ENCODE measurements at regions not wholly inside any gene's neighbourhood (a gene's known extent, or its start where the extent isn't known, plus 50 kb on each side); places are given as distances from the start of the nearest gene placed in this dataset.

- no peak overlapping the region for H3K27ac ChIP-seq (ENCODE audit: low read depth, low read length)
- no peaks in the 10 kb centered on the region for H3K36me3 ChIP-seq (ENCODE audit: control insufficient read depth, insufficient read depth, low read length)
- no peaks in the 10 kb centered on the region for H3K27me3 ChIP-seq (ENCODE audit: control insufficient read depth, insufficient read depth, low read length)
- H3K4me1 ChIP-seq (ENCODE audit: control insufficient read depth, insufficient read depth, low read length), result peaks cover 22% of the 10 kb centered on the region
- H3K9me3 ChIP-seq (ENCODE audit: control insufficient read depth, insufficient read depth, low read length), result no peaks in the 10 kb centered on the region
- no peak overlapping the region; the same call in 1 of the 2 replicates for H3K9ac ChIP-seq (ENCODE audit: low read depth, low read length)
- no peak overlapping the region for H3K4me3 ChIP-seq (ENCODE audit: low read depth, low read length)
Measured at GRCh38 chr17:68792873-68793272, 162.3 kb downstream of the ABCA8 start.

GRCh38 chr17:68792042-68792685 lies 163.0 kb downstream of the ABCA8 start:
- Histone ChIP-seq H3K4me3 (ENCODE audit: low read depth, low read length) (no peak overlapping the region), H3K36me3 (ENCODE audit: control insufficient read depth, insufficient read depth, low read length) (no peaks in the 10 kb centered on the region), H3K9ac (ENCODE audit: low read depth, low read length) (no peak overlapping the region), H3K27me3 (ENCODE audit: control insufficient read depth, insufficient read depth, low read length) (no peaks in the 10 kb centered on the region), H3K4me1 (ENCODE audit: control insufficient read depth, insufficient read depth, low read length) (peaks cover 22% of the 10 kb centered on the region), H3K27ac (ENCODE audit: low read depth, low read length) (no peak overlapping the region), H3K9me3 (ENCODE audit: control insufficient read depth, insufficient read depth, low read length) (no peaks in the 10 kb centered on the region)

GRCh38 chr17:68790931-68791330 lies 164.3 kb downstream of the ABCA8 start:
- no peaks in the 10 kb centered on the region for H3K36me3 ChIP-seq (ENCODE audit: control insufficient read depth, insufficient read depth, low read length)
- no peaks in the 10 kb centered on the region for H3K9me3 ChIP-seq (ENCODE audit: control insufficient read depth, insufficient read depth, low read length)
- no peak overlapping the region for H3K4me3 ChIP-seq (ENCODE audit: low read depth, low read length)
- no peak overlapping the region for H3K9ac ChIP-seq (ENCODE audit: low read depth, low read length)
- peaks cover 22% of the 10 kb centered on the region for H3K4me1 ChIP-seq (ENCODE audit: control insufficient read depth, insufficient read depth, low read length)
- H3K27ac ChIP-seq (ENCODE audit: low read depth, low read length), result no peak overlapping the region
- H3K27me3 ChIP-seq (ENCODE audit: control insufficient read depth, insufficient read depth, low read length), result no peaks in the 10 kb centered on the region

- no peaks in the 10 kb centered on the region for H3K36me3 ChIP-seq (ENCODE audit: control insufficient read depth, insufficient read depth, low read length)
- H3K9me3 ChIP-seq (ENCODE audit: control insufficient read depth, insufficient read depth, low read length), result no peaks in the 10 kb centered on the region
- H3K27ac ChIP-seq (ENCODE audit: low read depth, low read length), result no peak overlapping the region
- no peak overlapping the region for H3K9ac ChIP-seq (ENCODE audit: low read depth, low read length)
- H3K27me3 ChIP-seq (ENCODE audit: control insufficient read depth, insufficient read depth, low read length), result no peaks in the 10 kb centered on the region
- no peak overlapping the region for H3K4me3 ChIP-seq (ENCODE audit: low read depth, low read length)
- peaks cover 22% of the 10 kb centered on the region for H3K4me1 ChIP-seq (ENCODE audit: control insufficient read depth, insufficient read depth, low read length)
Measured at GRCh38 chr17:68790492-68790891, 164.7 kb downstream of the ABCA8 start.

GRCh38 chr17:68789203-68789962 lies 165.8 kb downstream of the ABCA8 start:
- H3K4me3 ChIP-seq (ENCODE audit: low read depth, low read length), result no peak overlapping the region
- H3K4me1 ChIP-seq (ENCODE audit: control insufficient read depth, insufficient read depth, low read length), result peaks cover 16% of the 10 kb centered on the region
- no peak overlapping the region for H3K27ac ChIP-seq (ENCODE audit: low read depth, low read length)
- H3K9ac ChIP-seq (ENCODE audit: low read depth, low read length), result no peak overlapping the region
- no peaks in the 10 kb centered on the region for H3K27me3 ChIP-seq (ENCODE audit: control insufficient read depth, insufficient read depth, low read length)
- H3K36me3 ChIP-seq (ENCODE audit: control insufficient read depth, insufficient read depth, low read length), result no peaks in the 10 kb centered on the region
- no peaks in the 10 kb centered on the region for H3K9me3 ChIP-seq (ENCODE audit: control insufficient read depth, insufficient read depth, low read length)

- H3K4me3 ChIP-seq (ENCODE audit: low read depth, low read length), result no peak overlapping the region
- no peaks in the 10 kb centered on the region for H3K4me1 ChIP-seq (ENCODE audit: control insufficient read depth, insufficient read depth, low read length)
- H3K9ac ChIP-seq (ENCODE audit: low read depth, low read length), result no peak overlapping the region
- no peaks in the 10 kb centered on the region for H3K9me3 ChIP-seq (ENCODE audit: control insufficient read depth, insufficient read depth, low read length)
- no peak overlapping the region for H3K27ac ChIP-seq (ENCODE audit: low read depth, low read length)
- H3K36me3 ChIP-seq (ENCODE audit: control insufficient read depth, insufficient read depth, low read length), result no peaks in the 10 kb centered on the region
- H3K27me3 ChIP-seq (ENCODE audit: control insufficient read depth, insufficient read depth, low read length), result no peaks in the 10 kb centered on the region
Measured at GRCh38 chr17:68785565-68786486, 169.4 kb downstream of the ABCA8 start.

- H3K9ac ChIP-seq (ENCODE audit: low read depth, low read length), result no peak overlapping the region
- H3K4me3 ChIP-seq (ENCODE audit: low read depth, low read length), result no peak overlapping the region
- H3K9me3 ChIP-seq (ENCODE audit: control insufficient read depth, insufficient read depth, low read length), result no peaks in the 10 kb centered on the region
- no peaks in the 10 kb centered on the region for H3K36me3 ChIP-seq (ENCODE audit: control insufficient read depth, insufficient read depth, low read length)
- no peak overlapping the region for H3K27ac ChIP-seq (ENCODE audit: low read depth, low read length)
- H3K4me1 ChIP-seq (ENCODE audit: control insufficient read depth, insufficient read depth, low read length), result no peaks in the 10 kb centered on the region
- no peaks in the 10 kb centered on the region for H3K27me3 ChIP-seq (ENCODE audit: control insufficient read depth, insufficient read depth, low read length)
Measured at GRCh38 chr17:68784431-68784830, 170.8 kb downstream of the ABCA8 start.

- H3K4me3 ChIP-seq (ENCODE audit: low read depth, low read length), result no peak overlapping the region
- H3K9me3 ChIP-seq (ENCODE audit: control insufficient read depth, insufficient read depth, low read length), result no peaks in the 10 kb centered on the region
- no peaks in the 10 kb centered on the region for H3K27me3 ChIP-seq (ENCODE audit: control insufficient read depth, insufficient read depth, low read length)
- no peaks in the 10 kb centered on the region for H3K4me1 ChIP-seq (ENCODE audit: control insufficient read depth, insufficient read depth, low read length)
- no peak overlapping the region for H3K9ac ChIP-seq (ENCODE audit: low read depth, low read length)
- no peaks in the 10 kb centered on the region for H3K36me3 ChIP-seq (ENCODE audit: control insufficient read depth, insufficient read depth, low read length)
- no peak overlapping the region for H3K27ac ChIP-seq (ENCODE audit: low read depth, low read length)
Measured at GRCh38 chr17:68783861-68784260, 171.3 kb downstream of the ABCA8 start.

GRCh38 chr17:68782789-68783188 lies 172.4 kb downstream of the ABCA8 start:
- Histone ChIP-seq H3K9ac (ENCODE audit: low read depth, low read length) (no peak overlapping the region), H3K4me1 (ENCODE audit: control insufficient read depth, insufficient read depth, low read length) (0 out of 2 replicates have a peak, but pooled peaks cover 3% of the 10 kb centered on the region), H3K27ac (ENCODE audit: low read depth, low read length) (no peak overlapping the region)

GRCh38 chr17:68780596-68780995 lies 174.6 kb downstream of the ABCA8 start:
- Histone ChIP-seq H3K27me3 (ENCODE audit: control insufficient read depth, insufficient read depth, low read length) (no peaks in the 10 kb centered on the region), H3K36me3 (ENCODE audit: control insufficient read depth, insufficient read depth, low read length) (no peaks in the 10 kb centered on the region), H3K4me3 (ENCODE audit: low read depth, low read length) (no peak overlapping the region), H3K9ac (ENCODE audit: low read depth, low read length) (no peak overlapping the region), H3K9me3 (ENCODE audit: control insufficient read depth, insufficient read depth, low read length) (no peaks in the 10 kb centered on the region), H3K27ac (ENCODE audit: low read depth, low read length) (no peak overlapping the region), H3K4me1 (ENCODE audit: control insufficient read depth, insufficient read depth, low read length) (0 out of 2 replicates have a peak, but pooled peaks cover 3% of the 10 kb centered on the region)

More at GRCh38 chr17:68782789-68783188, 172.4 kb downstream of the ABCA8 start:
- H3K27me3 ChIP-seq (ENCODE audit: control insufficient read depth, insufficient read depth, low read length), result no peaks in the 10 kb centered on the region
- H3K9me3 ChIP-seq (ENCODE audit: control insufficient read depth, insufficient read depth, low read length), result no peaks in the 10 kb centered on the region
- H3K36me3 ChIP-seq (ENCODE audit: control insufficient read depth, insufficient read depth, low read length), result no peaks in the 10 kb centered on the region
- no peak overlapping the region for H3K4me3 ChIP-seq (ENCODE audit: low read depth, low read length)
